NCI-H2081 (cell line): ENCODE measurements at regions not wholly inside any gene's neighbourhood (a gene's known extent, or its start where the extent isn't known, plus 50 kb on each side); places are given as distances from the start of the nearest gene placed in this dataset.
A peak's percentile ranks its signal among the peaks of the same experiment; 100 is the strongest.
"Not testable (repeated sequence)": the region's sequence is repeated elsewhere in the genome, so short reads cannot be mapped to it uniquely, and the experiment has no call there.

Source experiments
- DNase-seq, 2 experiments: peaks; one replicate each; lab custom pipeline; 2025; lab: John Stamatoyannopoulos, UW

GRCh38 chr4:19514276-19515070 lies 737.2 kb upstream of the SLIT2 start:
- no peak for DNase-seq

GRCh38 chr4:19512086-19512485 lies 739.6 kb upstream of the SLIT2 start:
- no peak for DNase-seq

GRCh38 chr4:19510993-19511392 lies 740.7 kb upstream of the SLIT2 start:
- DNase-seq = no peak

GRCh38 chr4:19508442-19508841 lies 743.3 kb upstream of the SLIT2 start:
- DNase-seq = no peak

GRCh38 chr4:19497705-19498104 lies 754.0 kb upstream of the SLIT2 start:
- DNase-seq = no peak

- no peak for DNase-seq
These were observed 754.9 kb upstream of the SLIT2 start for GRCh38 chr4:19496756-19497155.

- no peak for DNase-seq
These were observed 756.7 kb upstream of the SLIT2 start for GRCh38 chr4:19494961-19495360.

GRCh38 chr4:19492606-19493005 lies 759.1 kb upstream of the SLIT2 start:
- DNase-seq = no peak

GRCh38 chr4:19486400-19486799 lies 765.3 kb upstream of the SLIT2 start:
- peak in 1 of 2 experiments; percentile 44 for DNase-seq

- DNase-seq = no peak
These were observed 772.9 kb upstream of the SLIT2 start for GRCh38 chr4:19478791-19479190.

GRCh38 chr4:19473569-19473968 lies 778.1 kb upstream of the SLIT2 start:
- DNase-seq = no peak

GRCh38 chr4:19472666-19473065 lies 779.0 kb upstream of the SLIT2 start:
- DNase-seq = no peak

GRCh38 chr4:19470001-19470400 lies 781.7 kb upstream of the SLIT2 start:
- DNase-seq = not testable (repeated sequence)

GRCh38 chr4:19462117-19462516 lies 789.6 kb upstream of the SLIT2 start:
- no peak for DNase-seq

- DNase-seq = peak; percentile 65 to 74
These were observed 795.7 kb upstream of the SLIT2 start for GRCh38 chr4:19455850-19456602.

- peak; percentile 56 to 80 for DNase-seq
These were observed 796.5 kb upstream of the SLIT2 start for GRCh38 chr4:19455196-19455595.

- DNase-seq = no peak
These were observed 813.5 kb upstream of the SLIT2 start for GRCh38 chr4:19438233-19438632.

GRCh38 chr4:19437008-19437407 lies 814.7 kb upstream of the SLIT2 start:
- no peak for DNase-seq

GRCh38 chr4:19429684-19430083 lies 822.0 kb upstream of the SLIT2 start:
- no peak for DNase-seq

GRCh38 chr4:19425146-19425545 lies 826.6 kb upstream of the SLIT2 start:
- no peak for DNase-seq

GRCh38 chr4:19417256-19417655 lies 834.4 kb upstream of the SLIT2 start:
- no peak for DNase-seq

GRCh38 chr4:19416146-19416545 lies 835.6 kb upstream of the SLIT2 start:
- no peak for DNase-seq

GRCh38 chr4:19408490-19408889 lies 843.2 kb upstream of the SLIT2 start:
- DNase-seq = no peak
